NCI-H2196 (cell line): ENCODE measurements at regions not wholly inside any gene's neighbourhood (a gene's known extent, or its start where the extent isn't known, plus 50 kb on each side); places are given as distances from the start of the nearest gene placed in this dataset.
"Not testable (repeated sequence)": the region's sequence is repeated elsewhere in the genome, so short reads cannot be mapped to it uniquely, and the experiment has no call there.

ENCODE experiments used
- DNase-seq: peaks from one replicate; lab custom pipeline; 2025; ENCODE audit not compliant: unreplicated experiment; lab: John Stamatoyannopoulos, UW

GRCh38 chr9:87041553-87042235 lies 94.4 kb upstream of the GAS1 start:
- not testable (repeated sequence) for DNase-seq

- DNase-seq = not testable (repeated sequence)
These were observed 102.8 kb upstream of the GAS1 start for GRCh38 chr9:87049929-87050608.

- DNase-seq = no peak
These were observed 107.8 kb upstream of the GAS1 start for GRCh38 chr9:87054999-87055686.

- DNase-seq = no peak
These were observed 112.5 kb upstream of the GAS1 start for GRCh38 chr9:87059772-87060171.

- DNase-seq = no peak
These were observed 115.4 kb upstream of the GAS1 start for GRCh38 chr9:87062746-87063145.

- DNase-seq = no peak
These were observed 115.9 kb upstream of the GAS1 start for GRCh38 chr9:87063246-87063645.

GRCh38 chr9:87063871-87064270 lies 116.6 kb upstream of the GAS1 start:
- no peak for DNase-seq

- DNase-seq = no peak
These were observed 117.0 kb upstream of the GAS1 start for GRCh38 chr9:87064311-87064710.

- no peak for DNase-seq
These were observed 118.7 kb upstream of the GAS1 start for GRCh38 chr9:87065981-87066380.

- DNase-seq = no peak
These were observed 120.1 kb upstream of the GAS1 start for GRCh38 chr9:87067426-87067825.

GRCh38 chr9:87068177-87068840 lies 121.0 kb upstream of the GAS1 start:
- no peak for DNase-seq

GRCh38 chr9:87069690-87070089 lies 122.4 kb upstream of the GAS1 start:
- no peak for DNase-seq

- no peak for DNase-seq
These were observed 123.0 kb upstream of the GAS1 start for GRCh38 chr9:87070336-87070735.

GRCh38 chr9:87071473-87071872 lies 124.2 kb upstream of the GAS1 start:
- DNase-seq = no peak

GRCh38 chr9:87073692-87074091 lies 126.4 kb upstream of the GAS1 start:
- no peak for DNase-seq

GRCh38 chr9:87075537-87075936 lies 128.2 kb upstream of the GAS1 start:
- DNase-seq = no peak

GRCh38 chr9:87076825-87077224 lies 129.5 kb upstream of the GAS1 start:
- DNase-seq = no peak

- DNase-seq = no peak
These were observed 130.7 kb upstream of the GAS1 start for GRCh38 chr9:87077986-87078385.

GRCh38 chr9:87080512-87081264 lies 133.4 kb upstream of the GAS1 start:
- no peak for DNase-seq

- DNase-seq = no peak
These were observed 134.2 kb upstream of the GAS1 start for GRCh38 chr9:87081503-87081902.

- no peak for DNase-seq
These were observed 136.7 kb upstream of the GAS1 start for GRCh38 chr9:87083986-87084385.
